ENCODE measurements at regions not wholly inside any gene's neighbourhood (a gene's known extent, or its start where the extent isn't known, plus 50 kb on each side); places are given as distances from the start of the nearest gene placed in this dataset.

- TF ChIP-seq CTCF (IDR thresholded peaks at IDR 0.05 in 4 of 5, conservative IDR thresholded peaks at IDR 0.05 in 1 of 5) (no peak), POLR2A (IDR thresholded peaks at IDR 0.05) (no peak)
These were observed 140.3 kb downstream of the NR2F2 start for GRCh38 chr15:96470681-96471310.

Data from gastrocnemius medialis (tissue), 4 donors.